ENCODE measurements at regions not wholly inside any gene's neighbourhood (a gene's known extent, or its start where the extent isn't known, plus 50 kb on each side); places are given as distances from the start of the nearest gene placed in this dataset.

GRCh38 chrX:125940985-125941384 is 225.1 kb downstream of the DCAF12L2 start (continued):
- no peak for TF ChIP-seq ZBTB10 (tag by site-specific recombination; IDR thresholded peaks at IDR 0.05)

GRCh38 chrX:125947501-125947900 is 218.6 kb downstream of the DCAF12L2 start:
- Histone ChIP-seq H3K27ac (ENCODE audit: extremely low read depth, low read depth, low read length) (no peak overlapping the region), H3K4me3 (ENCODE audit: low read depth, low read length) (no peak overlapping the region), H3K9me3 (ENCODE audit: control insufficient read depth, insufficient read depth, low read depth, low read length) (no peaks in the 10 kb centered on the region; the same call in 1 of the 2 replicates), H3K4me1 (ENCODE audit: control insufficient read depth, insufficient read depth, low read length) (no peaks in the 10 kb centered on the region), H3K36me3 (ENCODE audit: control insufficient read depth in 2 of 2, insufficient read depth in 1 of 2, low read length in 2 of 2) (no peaks in the 10 kb centered on the region)
- TF ChIP-seq ZNF155 (tag by site-specific recombination; IDR thresholded peaks at IDR 0.05) = no peak
- TF ChIP-seq ZNF747 (tag by site-specific recombination; IDR thresholded peaks at IDR 0.05) = no peak
- no peak for TF ChIP-seq ZNF76 (tag by site-specific recombination; IDR thresholded peaks at IDR 0.05; ENCODE audit: borderline replicate concordance, low read depth)
- ChIA-PET CTCF (no interaction called here), POLR2A (no interaction called here)

- H3K9me3 ChIP-seq (ENCODE audit: control insufficient read depth, insufficient read depth, low read depth, low read length) = no peaks in the 10 kb centered on the region; the same call in 1 of the 2 replicates
- H3K4me1 ChIP-seq (ENCODE audit: control insufficient read depth, insufficient read depth, low read length) = no peaks in the 10 kb centered on the region
- POLR2A ChIA-PET = no interaction called here
- H3K27ac ChIP-seq (ENCODE audit: extremely low read depth, low read depth, low read length) = no peak overlapping the region
- CTCF ChIA-PET = no interaction called here
- H3K4me3 ChIP-seq (ENCODE audit: low read depth, low read length) = no peak overlapping the region
- no peaks in the 10 kb centered on the region for H3K36me3 ChIP-seq (ENCODE audit: control insufficient read depth in 2 of 2, insufficient read depth in 1 of 2, low read length in 2 of 2)
- TF ChIP-seq SCRT2 (tag by site-specific recombination; IDR thresholded peaks at IDR 0.05) = no peak
- TF ChIP-seq ZXDB (tag by site-specific recombination; IDR thresholded peaks at IDR 0.05) = no peak
- TF ChIP-seq OSR2 (tag by site-specific recombination; IDR thresholded peaks at IDR 0.05) = no peak
- TF ChIP-seq ZNF148 (tag by site-specific recombination; IDR thresholded peaks at IDR 0.05; ENCODE audit: borderline replicate concordance) = no peak
- no peak for TF ChIP-seq ZSCAN18 (tag by site-specific recombination; IDR thresholded peaks at IDR 0.05)
- no peak for TF ChIP-seq ZNF670 (tag by site-specific recombination; IDR thresholded peaks at IDR 0.05; ENCODE audit: low read depth)
- TF ChIP-seq ZNF274 (IDR thresholded peaks at IDR 0.05; ENCODE audit: low read length) = no peak
- TF ChIP-seq ZNF274 (tag by site-specific recombination; IDR thresholded peaks at IDR 0.05; ENCODE audit: borderline replicate concordance) = no peak
- TF ChIP-seq ZSCAN16 (tag by site-specific recombination; IDR thresholded peaks at IDR 0.05) = no peak
- no peak for TF ChIP-seq ZNF510 (tag by site-specific recombination; IDR thresholded peaks at IDR 0.05; ENCODE audit: insufficient replicate concordance)
- no peak for TF ChIP-seq TSHZ1 (tag by site-specific recombination; IDR thresholded peaks at IDR 0.05; ENCODE audit: borderline replicate concordance)
- TF ChIP-seq MZF1 (tag by site-specific recombination; IDR thresholded peaks at IDR 0.05; ENCODE audit: borderline replicate concordance) = no peak
- no peak for TF ChIP-seq BCL11B (tag by site-specific recombination; IDR thresholded peaks at IDR 0.05; ENCODE audit: low read depth)
These were observed 213.1 kb downstream of the DCAF12L2 start for GRCh38 chrX:125952973-125953372.
